Stimulated activated CD4-positive, alpha-beta T cell treated with anti-CD3 and anti-CD28 coated beads, Interleukin-4, amount 100 ng/mL, for 24 hours (primary cell): ENCODE measurements at regions not wholly inside any gene's neighbourhood (a gene's known extent, or its start where the extent isn't known, plus 50 kb on each side); places are given as distances from the start of the nearest gene placed in this dataset.

Experiments
- DNase-seq: peaks from one replicate; pipeline ENCODE4 v3.0.0-alpha.2; 2020

- no peak for DNase-seq
Measured at GRCh38 chr19:31611046-31611877, 262.0 kb upstream of the TSHZ3 start.

GRCh38 chr19:31612873-31613272 is 263.6 kb upstream of the TSHZ3 start:
- DNase-seq: no peak

GRCh38 chr19:31613683-31614219 is 264.5 kb upstream of the TSHZ3 start:
- no peak for DNase-seq

- no peak for DNase-seq
Measured at GRCh38 chr19:31616031-31616430, 266.8 kb upstream of the TSHZ3 start.

- no peak for DNase-seq
Measured at GRCh38 chr19:31617010-31617585, 267.9 kb upstream of the TSHZ3 start.

- DNase-seq: no peak
Measured at GRCh38 chr19:31625056-31625455, 275.8 kb upstream of the TSHZ3 start.

- DNase-seq: no peak
Measured at GRCh38 chr19:31625575-31625974, 276.3 kb upstream of the TSHZ3 start.

- DNase-seq: no peak
Measured at GRCh38 chr19:31626941-31627340, 277.7 kb upstream of the TSHZ3 start.

- DNase-seq: no peak
Measured at GRCh38 chr19:31627620-31628365, 278.6 kb upstream of the TSHZ3 start.

GRCh38 chr19:31629579-31630363 is 280.5 kb upstream of the TSHZ3 start:
- DNase-seq: no peak

GRCh38 chr19:31633014-31633413 is 283.8 kb upstream of the TSHZ3 start:
- no peak for DNase-seq

- DNase-seq: no peak
Measured at GRCh38 chr19:31639306-31639705, 290.1 kb upstream of the TSHZ3 start.

- DNase-seq: no peak
Measured at GRCh38 chr19:31641591-31641990, 292.4 kb upstream of the TSHZ3 start.

GRCh38 chr19:31648347-31648746 is 299.1 kb upstream of the TSHZ3 start:
- DNase-seq: no peak

- DNase-seq: no peak
Measured at GRCh38 chr19:31656507-31656906, 307.3 kb upstream of the TSHZ3 start.

GRCh38 chr19:31658993-31659896 is 310.0 kb upstream of the TSHZ3 start:
- no peak for DNase-seq

GRCh38 chr19:31659897-31660210 is 310.6 kb upstream of the TSHZ3 start:
- DNase-seq: no peak

GRCh38 chr19:31664096-31664495 is 314.9 kb upstream of the TSHZ3 start:
- DNase-seq: no peak

GRCh38 chr19:31664997-31665396 is 315.8 kb upstream of the TSHZ3 start:
- DNase-seq: no peak

GRCh38 chr19:31666126-31666525 is 316.9 kb upstream of the TSHZ3 start:
- no peak for DNase-seq

GRCh38 chr19:31667106-31667505 is 317.9 kb upstream of the TSHZ3 start:
- no peak for DNase-seq

GRCh38 chr19:31668921-31669320 is 319.7 kb upstream of the TSHZ3 start:
- DNase-seq: no peak
